ENCODE measurements at regions not wholly inside any gene's neighbourhood (a gene's known extent, or its start where the extent isn't known, plus 50 kb on each side); places are given as distances from the start of the nearest gene placed in this dataset.

GRCh38 chr4:32268863-32269262 lies 1548.7 kb downstream of the PCDH7 start:
- Histone ChIP-seq H4K5ac (ENCODE audit: insufficient read length, low read depth, low read length) (no peak overlapping the region), H3K79me1 (ENCODE audit: low read depth, low read length) (no peaks in the 10 kb centered on the region), H3K36me3 (ENCODE audit: control insufficient read depth in 2 of 4, insufficient read depth in 4 of 4, low read length in 3 of 4) (no peaks in the 10 kb centered on the region), H4K20me1 (replicated peaks in 1 of 2; ENCODE audit: control insufficient read depth in 1 of 2, insufficient read depth in 2 of 2, low read length in 2 of 2) (no peaks in the 10 kb centered on the region), H3K79me2 (ENCODE audit: control insufficient read depth in 1 of 2, insufficient read depth in 2 of 2, low read length in 2 of 2) (no peaks in the 10 kb centered on the region), H3K4me1 (replicated peaks in 1 of 4; ENCODE audit: control insufficient read depth in 3 of 4, insufficient read depth in 4 of 4, low read length in 3 of 4) (no peaks in the 10 kb centered on the region), H2BK15ac (ENCODE audit: low read length) (no peak overlapping the region), H3K4me2 (ENCODE audit: insufficient read depth in 1 of 2, low read depth in 2 of 2, low read length in 2 of 2) (no peak overlapping the region), H3K18ac (ENCODE audit: extremely low read depth, low read length) (no peak overlapping the region), H2BK12ac (ENCODE audit: low read depth, low read length) (no peak overlapping the region), H3K4ac (replicated peaks; ENCODE audit: insufficient read length, low read depth, low read length) (no peak overlapping the region), H4K91ac (replicated peaks; ENCODE audit: insufficient read length, low read length) (no peak overlapping the region), H3K23me2 (ENCODE audit: low read depth, low read length) (no peaks in the 10 kb centered on the region), H3K4me3 (ENCODE audit: extremely low read depth in 1 of 4, insufficient read depth in 2 of 4, low read depth in 3 of 4, low read length in 4 of 4) (no peak overlapping the region), H2BK20ac (ENCODE audit: low read length) (no peak overlapping the region), H3K23ac (ENCODE audit: insufficient read length) (no peak overlapping the region), H4K8ac (ENCODE audit: extremely low read depth, insufficient read depth, low read length) (no peak overlapping the region), H3K27ac (ENCODE audit: low read depth, low read length) (no peak overlapping the region), H3K27me3 (replicated peaks in 1 of 4; ENCODE audit: control insufficient read depth in 3 of 4, extremely low read depth in 1 of 4, insufficient read depth in 3 of 4, low read length in 3 of 4) (no peaks in the 10 kb centered on the region), H2BK120ac (replicated peaks; ENCODE audit: low read depth, low read length) (no peak overlapping the region), H3K9ac (replicated peaks in 1 of 4; ENCODE audit: extremely low read depth in 1 of 4, low read depth in 3 of 4, low read length in 3 of 4) (no peak overlapping the region), H2AK5ac (ENCODE audit: low read depth, low read length) (no peak overlapping the region), H3K14ac (ENCODE audit: insufficient read length) (no peak overlapping the region), H3K9me3 (ENCODE audit: insufficient read depth in 2 of 2, low read depth in 1 of 2, low read length in 1 of 2) (no peaks in the 10 kb centered on the region), H2AFZ (ENCODE audit: low read length) (no peak overlapping the region), H3K56ac (replicated peaks; ENCODE audit: insufficient read length, low read depth, low read length) (no peak overlapping the region), H2BK5ac (ENCODE audit: low read depth, low read length) (no peak overlapping the region)
- FAIRE-seq (no peak), DNase-seq (ENCODE audit: low read depth in 1 of 2, low spot score in 2 of 2) (no peak)
- ChIA-PET CTCF (ENCODE audit: partially characterized antibody) (no interaction called here), POLR2A (ENCODE audit: partially characterized antibody) (no interaction called here)
- 0% methylated on average over 1 of the region's 1 CpG; no CpG with 5 or more reads in 1 of the 2 experiments for WGBS, 2 experiments (ENCODE audit: extremely low coverage in 1 of 2, insufficient coverage in 1 of 2, insufficient read length in 1 of 2, insufficient replicate concordance in 2 of 2, low coverage in 1 of 2, low lambda C conversion rate in 2 of 2, missing lambda C conversion rate in 1 of 2)
- TF ChIP-seq BRCA1 (IDR thresholded peaks at IDR 0.05; ENCODE audit: low read depth, low read length): no peak
- no peak for TF ChIP-seq ASH2L (IDR thresholded peaks at IDR 0.05; ENCODE audit: low read length)
- TF ChIP-seq BACH1 (IDR thresholded peaks at IDR 0.05; ENCODE audit: low read length): no peak
- no peak for TF ChIP-seq SP4 (IDR thresholded peaks at IDR 0.05; ENCODE audit: low read length)
- TF ChIP-seq RBBP5 (IDR thresholded peaks at IDR 0.05; ENCODE audit: borderline replicate concordance, low read depth, low read length): no peak
- no peak for TF ChIP-seq MAX (IDR thresholded peaks at IDR 0.05)
- TF ChIP-seq EP300 (IDR thresholded peaks at IDR 0.05; ENCODE audit: borderline replicate concordance in 1 of 2, low read depth in 2 of 2, low read length in 2 of 2): no peak
- no peak for TF ChIP-seq HDAC6 (IDR thresholded peaks at IDR 0.05; ENCODE audit: low read depth, low read length)
- TF ChIP-seq SIN3A (conservative IDR thresholded peaks at IDR 0.05 in 1 of 2, IDR thresholded peaks at IDR 0.05 in 1 of 2; ENCODE audit: low read depth in 1 of 2, low read length in 2 of 2): no peak
- no peak for TF ChIP-seq KDM4A (IDR thresholded peaks at IDR 0.05; ENCODE audit: low read depth, low read length, severe bottlenecking)
- TF ChIP-seq CEBPB (IDR thresholded peaks at IDR 0.05; ENCODE audit: low read depth, low read length): no peak
- no peak for TF ChIP-seq CBX5 (IDR thresholded peaks at IDR 0.05; ENCODE audit: low read depth, low read length)
- TF ChIP-seq CTBP2 (IDR thresholded peaks at IDR 0.05; ENCODE audit: borderline replicate concordance, insufficient read depth, insufficient read length, low read length): no peak
- no peak for TF ChIP-seq FOSL1 (IDR thresholded peaks at IDR 0.05; ENCODE audit: insufficient read depth, low read depth, low read length)
- no peak for TF ChIP-seq BCL11A (IDR thresholded peaks at IDR 0.05; ENCODE audit: low read depth in 2 of 2, low read length in 2 of 2)
- no peak for TF ChIP-seq CHD2 (IDR thresholded peaks at IDR 0.05; ENCODE audit: low read length)
